Stomach (tissue), 4 donors: ENCODE measurements at regions not wholly inside any gene's neighbourhood (a gene's known extent, or its start where the extent isn't known, plus 50 kb on each side); places are given as distances from the start of the nearest gene placed in this dataset.

Source experiments
- POLR2A ChIP-seq, 4 donors: fragments of 450-650 bp; IDR thresholded peaks; one replicate each; pipeline ENCODE4 v1.6.1; 2016; ENCODE audit warnings: antibody characterized with exemption in 4 of 4, control low read depth in 2 of 4, mild to moderate bottlenecking in 1 of 4, moderate library complexity in 1 of 4
- POLR2AphosphoS5 ChIP-seq, 3 donors: sonication (generic); formaldehyde crosslinking; IDR thresholded peaks; one replicate each; pipeline ENCODE4 v1.6.1; 2016; ENCODE audit warnings: antibody characterized with exemption in 3 of 3
- TF ChIP-seq, protein P1 (sequence below), 7 experiments: fragments of 450-650 bp in 4 of 7; fragments of 200-600 bp in 3 of 7; sonication (generic) in 3 of 7; IDR thresholded peaks; one replicate each; pipeline ENCODE4 v1.5.1; 2016 to 2019; ENCODE audit warnings: antibody characterized with exemption in 7 of 7, control low read depth in 2 of 7, mild to moderate bottlenecking in 1 of 7

DNA sequence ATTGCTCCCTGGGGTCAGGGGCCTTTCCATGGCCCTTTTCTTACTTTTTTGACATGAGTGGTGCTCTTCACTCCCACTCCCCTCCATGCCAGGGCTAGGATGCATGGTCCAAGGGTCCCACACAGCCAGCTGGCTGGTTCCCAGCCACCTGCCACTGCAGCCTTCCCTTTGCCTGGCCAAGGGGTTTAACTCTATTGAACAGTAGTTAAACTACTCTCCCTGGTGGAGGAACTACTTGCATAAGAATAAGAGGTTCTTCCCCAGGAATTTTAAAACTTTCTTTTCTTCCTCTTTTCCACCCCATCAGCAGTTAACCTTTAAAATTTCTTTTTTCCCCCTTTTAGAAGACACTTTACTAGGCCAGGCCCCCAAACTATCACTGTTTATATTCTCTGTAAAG, 1532.8 kb upstream of the ACO1 start:
- TF ChIP-seq, protein P1, sequence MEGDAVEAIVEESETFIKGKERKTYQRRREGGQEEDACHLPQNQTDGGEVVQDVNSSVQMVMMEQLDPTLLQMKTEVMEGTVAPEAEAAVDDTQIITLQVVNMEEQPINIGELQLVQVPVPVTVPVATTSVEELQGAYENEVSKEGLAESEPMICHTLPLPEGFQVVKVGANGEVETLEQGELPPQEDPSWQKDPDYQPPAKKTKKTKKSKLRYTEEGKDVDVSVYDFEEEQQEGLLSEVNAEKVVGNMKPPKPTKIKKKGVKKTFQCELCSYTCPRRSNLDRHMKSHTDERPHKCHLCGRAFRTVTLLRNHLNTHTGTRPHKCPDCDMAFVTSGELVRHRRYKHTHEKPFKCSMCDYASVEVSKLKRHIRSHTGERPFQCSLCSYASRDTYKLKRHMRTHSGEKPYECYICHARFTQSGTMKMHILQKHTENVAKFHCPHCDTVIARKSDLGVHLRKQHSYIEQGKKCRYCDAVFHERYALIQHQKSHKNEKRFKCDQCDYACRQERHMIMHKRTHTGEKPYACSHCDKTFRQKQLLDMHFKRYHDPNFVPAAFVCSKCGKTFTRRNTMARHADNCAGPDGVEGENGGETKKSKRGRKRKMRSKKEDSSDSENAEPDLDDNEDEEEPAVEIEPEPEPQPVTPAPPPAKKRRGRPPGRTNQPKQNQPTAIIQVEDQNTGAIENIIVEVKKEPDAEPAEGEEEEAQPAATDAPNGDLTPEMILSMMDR (IDR thresholded peaks at IDR 0.05) = no peak
- TF ChIP-seq POLR2AphosphoS5 (IDR thresholded peaks at IDR 0.05) = no peak
- no peak for TF ChIP-seq POLR2A (IDR thresholded peaks at IDR 0.05)
